Caki2 (cell line): ENCODE measurements at regions not wholly inside any gene's neighbourhood (a gene's known extent, or its start where the extent isn't known, plus 50 kb on each side); places are given as distances from the start of the nearest gene placed in this dataset.
"Not testable (repeated sequence)": the region's sequence is repeated elsewhere in the genome, so short reads cannot be mapped to it uniquely, and the experiment has no call there.

Experiments
- DNase-seq: peaks from one replicate; pipeline ENCODE4 v3.0.0-alpha.2; 2015; ENCODE audit warnings: low read depth
- in situ Hi-C: cut with HindIII; loops from 2 replicates; pipeline ENCODE4 v1.10.0; 2016; ENCODE audit warnings: low sequenced_read_pairs, low pct_unique_long_range_greater_than_20kb, mixed read lengths

GRCh38 chr6:163707387-163708355, 293.2 kb downstream of the QKI start:
- in situ Hi-C loops = no loop called here
- no peak for DNase-seq

- in situ Hi-C loops = no loop called here
- DNase-seq = no peak
Measured at GRCh38 chr6:163706500-163707087, 292.1 kb downstream of the QKI start.

- in situ Hi-C loops = no loop called here
- no peak for DNase-seq
Measured at GRCh38 chr6:163705923-163706322, 291.4 kb downstream of the QKI start.

GRCh38 chr6:163702736-163703135, 288.2 kb downstream of the QKI start:
- in situ Hi-C loops = no loop called here
- no peak for DNase-seq

- DNase-seq = no peak
Measured at GRCh38 chr6:163701762-163702161, 287.2 kb downstream of the QKI start.

GRCh38 chr6:163698086-163698485, 283.6 kb downstream of the QKI start:
- no peak for DNase-seq
- in situ Hi-C loops = no loop called here

More at GRCh38 chr6:163701762-163702161, 287.2 kb downstream of the QKI start:
- in situ Hi-C loops = no loop called here

- in situ Hi-C loops, DNase-seq: not testable (repeated sequence)
Measured at GRCh38 chr6:163696311-163696710, 281.8 kb downstream of the QKI start.

- in situ Hi-C loops = no loop called here
- no peak for DNase-seq
Measured at GRCh38 chr6:163695414-163695864, 280.9 kb downstream of the QKI start.

GRCh38 chr6:163694988-163695398, 280.5 kb downstream of the QKI start:
- DNase-seq = no peak
- in situ Hi-C loops = no loop called here

GRCh38 chr6:163694072-163694471, 279.6 kb downstream of the QKI start:
- in situ Hi-C loops = no loop called here
- DNase-seq = no peak

- in situ Hi-C loops = no loop called here
Measured at GRCh38 chr6:163691049-163691448, 276.5 kb downstream of the QKI start.

GRCh38 chr6:163688739-163689362, 274.3 kb downstream of the QKI start:
- in situ Hi-C loops = no loop called here
- no peak for DNase-seq

More at GRCh38 chr6:163691049-163691448, 276.5 kb downstream of the QKI start:
- no peak for DNase-seq

GRCh38 chr6:163687075-163687474, 272.6 kb downstream of the QKI start:
- DNase-seq = no peak
- in situ Hi-C loops = no loop called here

GRCh38 chr6:163686301-163686700, 271.8 kb downstream of the QKI start:
- in situ Hi-C loops = no loop called here
- DNase-seq = no peak

GRCh38 chr6:163683105-163683622, 268.6 kb downstream of the QKI start:
- in situ Hi-C loops = no loop called here
- DNase-seq = no peak

GRCh38 chr6:163679753-163680152, 265.2 kb downstream of the QKI start:
- in situ Hi-C loops = no loop called here
- DNase-seq = no peak

GRCh38 chr6:163679012-163679660, 264.6 kb downstream of the QKI start:
- no peak for DNase-seq
- in situ Hi-C loops = no loop called here

GRCh38 chr6:163675611-163676010, 261.1 kb downstream of the QKI start:
- DNase-seq = no peak
- in situ Hi-C loops = no loop called here
